T-cell (primary cell): ENCODE measurements at regions not wholly inside any gene's neighbourhood (a gene's known extent, or its start where the extent isn't known, plus 50 kb on each side); places are given as distances from the start of the nearest gene placed in this dataset.
A peak's percentile ranks its signal among the peaks of the same experiment; 100 is the strongest.
"Not testable (repeated sequence)": the region's sequence is repeated elsewhere in the genome, so short reads cannot be mapped to it uniquely, and the experiment has no call there.

ENCODE experiments used
- ATAC-seq, 4 experiments: fragments of 200-7000 bp in 3 of 4; fragments of 150-1000 bp in 1 of 4; cut with Tn5 transposase; replicated peaks in 1 of 4; 1 replicate in 3 of 4; 2 replicates in 1 of 4; pipeline ENCODE4 v1.10.0; 2021; ENCODE audit warnings: moderate library complexity in 3 of 4, mild to moderate bottlenecking in 2 of 4, moderate number of reproducible peaks in 1 of 4
- CTCF ChIA-PET, 2 donors: fragments of 300-600 bp; sonication (Branson Sonifier 250); formaldehyde crosslinking; loops; one replicate each; lab custom pipeline; 2022; ENCODE audit warnings: antibody characterized with exemption in 2 of 2; lab: Charles Lee
- POLR2A ChIA-PET, 2 donors: fragments of 300-600 bp; sonication (Branson Sonifier 250); formaldehyde crosslinking; loops; one replicate each; lab custom pipeline; 2022; ENCODE audit warnings: antibody characterized with exemption in 2 of 2; lab: Charles Lee
- DNase-seq, 35 experiments: peaks; one replicate each; pipeline versions ENCODE4 v3.0.0 to v3.0.0-alpha.2; 2013 to 2023
- H3K27ac ChIP-seq: one replicate; pipeline ENCODE4 v1.5.1; 2013; ENCODE audit warnings: low read length
- H3K27me3 ChIP-seq, 2 experiments: replicated peaks in 1 of 2; 1 replicate in 1 of 2; 2 replicates in 1 of 2; pipeline versions ENCODE4 v1.6.1 to v1.7.0; 2013; ENCODE audit warnings: low read length in 1 of 2, mixed read lengths in 1 of 2; ENCODE audit not compliant: control insufficient read depth in 2 of 2, insufficient read depth in 2 of 2; ENCODE audit errors: extremely low read depth in 1 of 2
- H3K36me3 ChIP-seq, 2 donors: 1 replicate in 1 of 2; 2 replicates in 1 of 2; pipeline versions ENCODE4 v1.6.1 to v1.7.0; 2013; ENCODE audit warnings: low read length in 1 of 2; ENCODE audit not compliant: control insufficient read depth in 2 of 2, insufficient read depth in 1 of 2; ENCODE audit errors: extremely low read depth in 1 of 2
- H3K4me1 ChIP-seq, 2 experiments: 1 replicate in 1 of 2; 2 replicates in 1 of 2; pipeline versions ENCODE4 v1.6.1 to v1.7.0; 2013; ENCODE audit warnings: low read length in 2 of 2, mixed read lengths in 1 of 2; ENCODE audit not compliant: insufficient read depth in 2 of 2, control insufficient read depth in 1 of 2; ENCODE audit errors: extremely low read depth in 1 of 2
- H3K4me3 ChIP-seq, 2 donors: 1 replicate in 1 of 2; 2 replicates in 1 of 2; pipeline versions ENCODE4 v1.5.1 to v1.7.0; 2013; ENCODE audit warnings: mild to moderate bottlenecking in 2 of 2, low read length in 1 of 2, moderate library complexity in 1 of 2; ENCODE audit not compliant: control insufficient read depth in 1 of 2; ENCODE audit errors: extremely low read depth in 1 of 2
- H3K9me3 ChIP-seq: 2 replicates; pipeline ENCODE4 v1.7.0; 2013
- H3K27ac Mint-ChIP-seq, 2 donors: one replicate each; pipeline ENCODE4 v1.8.0; 2020 to 2021; ENCODE audit warnings: mild to moderate bottlenecking in 2 of 2, mixed read lengths in 2 of 2
- H3K27me3 Mint-ChIP-seq, 2 donors: one replicate each; pipeline ENCODE4 v1.8.0; 2021 to 2022; ENCODE audit warnings: mixed read lengths in 2 of 2
- H3K36me3 Mint-ChIP-seq: one replicate; pipeline ENCODE4 v1.8.0; 2021; ENCODE audit warnings: mixed read lengths
- H3K4me1 Mint-ChIP-seq, 3 donors: one replicate each; pipeline ENCODE4 v1.8.0; 2020 to 2022; ENCODE audit warnings: mixed read lengths in 3 of 3, mild to moderate bottlenecking in 1 of 3
- H3K4me3 Mint-ChIP-seq, 3 donors: one replicate each; pipeline ENCODE4 v1.8.0; 2020 to 2022; ENCODE audit warnings: mild to moderate bottlenecking in 3 of 3, mixed read lengths in 3 of 3, moderate library complexity in 3 of 3
- H3K9me3 Mint-ChIP-seq, 3 donors: one replicate each; pipeline ENCODE4 v1.8.0; 2020 to 2022; ENCODE audit warnings: mixed read lengths in 3 of 3
- WGBS: methylation state at CpG from one replicate; pipeline ENCODE4 v1.1.5; 2013; ENCODE audit warnings: missing lambda C conversion rate; ENCODE audit not compliant: insufficient coverage; 5-methylcytosine and 5-hydroxymethylcytosine counted together

- Mint-ChIP-seq H3K9me3 (peaks cover 0 to 2% (median 0%) of the 10 kb centered on the region in 3 donors), H3K36me3 (peaks cover 73% of the 10 kb centered on the region), H3K27ac (no peak overlapping the region), H3K4me3 (no peak overlapping the region), H3K27me3 (no peaks in the 10 kb centered on the region), H3K4me1 (peaks cover 10 to 16% (median 11%) of the 10 kb centered on the region in 3 donors)
- Histone ChIP-seq H3K36me3 (peaks cover 17 to 42% of the 10 kb centered on the region in 2 donors), H3K27me3 (no peaks in the 10 kb centered on the region), H3K4me1 (no peaks in the 10 kb centered on the region), H3K27ac (no peak overlapping the region), H3K4me3 (no peak overlapping the region), H3K9me3 (peaks cover 3% of the 10 kb centered on the region)
- ChIA-PET CTCF (no interaction called here), POLR2A (interaction anchor here in 1 of 2 donors (0.5 kb wide), 1 partner anchor 1643 kb away, joined by 3 read pairs; the partner anchor contains the start of gene ABCF2)
- 100% methylated on average over 4 of the region's 4 CpGs for WGBS
- DNase-seq = no peak
- no peak for ATAC-seq
Observed at GRCh38 chr7:149584530-149584929, 86.9 kb upstream of the ZNF746 start.

GRCh38 chr7:149584009-149584408 is 86.4 kb upstream of the ZNF746 start:
- ATAC-seq (no peak), DNase-seq (no peak)
- Histone ChIP-seq H3K4me1 (no peaks in the 10 kb centered on the region), H3K4me3 (no peak overlapping the region), H3K27me3 (no peaks in the 10 kb centered on the region), H3K9me3 (peaks cover 3% of the 10 kb centered on the region), H3K27ac (no peak overlapping the region), H3K36me3 (peaks cover 17 to 37% of the 10 kb centered on the region in 2 donors)
- peaks cover 70% of the 10 kb centered on the region for H3K36me3 Mint-ChIP-seq
- H3K27ac Mint-ChIP-seq = no peak overlapping the region
- peaks cover 0 to 2% (median 0%) of the 10 kb centered on the region in 3 donors for H3K9me3 Mint-ChIP-seq
- no peak overlapping the region for H3K4me3 Mint-ChIP-seq
- POLR2A ChIA-PET = interaction anchor here in 1 of 2 donors (0.7 kb wide), 1 partner anchor 15 kb away, joined by 4 read pairs; no protein-coding TSS in a partner anchor
- peaks cover 10 to 16% (median 11%) of the 10 kb centered on the region in 3 donors for H3K4me1 Mint-ChIP-seq
- no peaks in the 10 kb centered on the region for H3K27me3 Mint-ChIP-seq
- CTCF ChIA-PET = no interaction called here
- WGBS = no CpG with 5 or more reads among the region's 2 CpGs

- Histone ChIP-seq H3K27ac (no peak overlapping the region), H3K9me3 (peaks cover 3% of the 10 kb centered on the region), H3K4me3 (no peak overlapping the region), H3K4me1 (no peaks in the 10 kb centered on the region), H3K27me3 (no peaks in the 10 kb centered on the region), H3K36me3 (peaks cover 11 to 13% of the 10 kb centered on the region in 2 donors)
- Mint-ChIP-seq H3K27ac (no peak overlapping the region), H3K9me3 (peaks cover 4 to 12% (median 4%) of the 10 kb centered on the region in 3 donors), H3K4me1 (peaks cover 5 to 16% (median 11%) of the 10 kb centered on the region in 3 donors), H3K4me3 (peak overlapping the region in 1 of 3 donors; percentile 28), H3K27me3 (no peaks in the 10 kb centered on the region), H3K36me3 (peaks cover 59% of the 10 kb centered on the region)
- POLR2A ChIA-PET = no interaction called here
- CTCF ChIA-PET = no interaction called here
- DNase-seq (no peak), ATAC-seq (no peak)
- 100% methylated on average over 4 of the region's 6 CpGs for WGBS
Observed at GRCh38 chr7:149580328-149580727, 82.7 kb upstream of the ZNF746 start.

GRCh38 chr7:149579365-149579764 is 81.8 kb upstream of the ZNF746 start:
- H3K4me3 Mint-ChIP-seq, H3K27ac ChIP-seq, H3K27ac Mint-ChIP-seq, H3K27me3 ChIP-seq, H3K4me3 ChIP-seq, ATAC-seq, CTCF ChIA-PET, H3K4me1 ChIP-seq, H3K27me3 Mint-ChIP-seq, DNase-seq, H3K9me3 ChIP-seq, POLR2A ChIA-PET: not testable (repeated sequence)
- H3K36me3 ChIP-seq = peaks cover 8 to 13% of the 10 kb centered on the region in 2 donors
- WGBS = 98% methylated on average over 10 of the region's 19 CpGs
- Mint-ChIP-seq H3K9me3 (peaks cover 4 to 17% (median 4%) of the 10 kb centered on the region in 3 donors), H3K36me3 (peaks cover 52% of the 10 kb centered on the region), H3K4me1 (peaks cover 5 to 16% (median 11%) of the 10 kb centered on the region in 3 donors)

- H3K27ac ChIP-seq, H3K4me3 ChIP-seq, H3K36me3 ChIP-seq, DNase-seq, POLR2A ChIA-PET, H3K27ac Mint-ChIP-seq, H3K27me3 Mint-ChIP-seq, H3K4me1 ChIP-seq, H3K9me3 ChIP-seq, H3K27me3 ChIP-seq, ATAC-seq, H3K4me1 Mint-ChIP-seq, CTCF ChIA-PET, H3K4me3 Mint-ChIP-seq: not testable (repeated sequence)
- no CpG with 5 or more reads among the region's 2 CpGs for WGBS
- Mint-ChIP-seq H3K9me3 (peaks cover 11 to 43% (median 13%) of the 10 kb centered on the region in 3 donors), H3K36me3 (peaks cover 40% of the 10 kb centered on the region)
Observed at GRCh38 chr7:149574428-149574827, 76.8 kb upstream of the ZNF746 start.

GRCh38 chr7:149573519-149573918 is 75.9 kb upstream of the ZNF746 start:
- Mint-ChIP-seq H3K4me1 (peaks cover 4 to 8% (median 5%) of the 10 kb centered on the region in 3 donors), H3K27ac (no peak overlapping the region), H3K9me3 (peaks cover 14 to 47% (median 16%) of the 10 kb centered on the region in 3 donors), H3K36me3 (peaks cover 41% of the 10 kb centered on the region), H3K27me3 (no peaks in the 10 kb centered on the region), H3K4me3 (no peak overlapping the region)
- Histone ChIP-seq H3K36me3 (peaks cover 0 to 3% of the 10 kb centered on the region in 2 donors), H3K4me1 (no peaks in the 10 kb centered on the region), H3K4me3 (no peak overlapping the region), H3K27ac (no peak overlapping the region), H3K27me3 (no peaks in the 10 kb centered on the region), H3K9me3 (no peaks in the 10 kb centered on the region)
- no peak for ATAC-seq
- POLR2A ChIA-PET = no interaction called here
- CTCF ChIA-PET = no interaction called here
- 100% methylated on average over 1 of the region's 3 CpGs for WGBS
- no peak for DNase-seq
